Breast epithelium (tissue), 4 donors: ENCODE measurements at regions not wholly inside any gene's neighbourhood (a gene's known extent, or its start where the extent isn't known, plus 50 kb on each side); places are given as distances from the start of the nearest gene placed in this dataset.

Experiments used
- DNase-seq, 2 donors: peaks; one replicate each; pipeline ENCODE4 v3.0.0-alpha.2; 2019; ENCODE audit warnings: low spot score in 2 of 2
- H3K27ac ChIP-seq, 2 donors: fragments of 200-600 bp; sonication (generic) in 1 of 2; one replicate each; pipeline ENCODE4 v1.5.1; 2016 to 2019; ENCODE audit warnings: mild to moderate bottlenecking in 1 of 2
- H3K27me3 ChIP-seq, 2 donors: fragments of 200-600 bp; sonication (generic) in 1 of 2; one replicate each; pipeline versions ENCODE4 v1.5.1 to v1.6.0; 2017 to 2019; ENCODE audit warnings: control low read depth in 1 of 2, mild to moderate bottlenecking in 1 of 2
- H3K36me3 ChIP-seq: fragments of 200-600 bp; one replicate; pipeline ENCODE4 v1.5.1; 2019
- H3K4me1 ChIP-seq, 2 donors: fragments of 200-600 bp; sonication (generic); one replicate each; pipeline ENCODE4 v1.5.1; 2016 to 2019; ENCODE audit warnings: control low read depth in 1 of 2
- H3K4me3 ChIP-seq, 3 donors: fragments of 200-600 bp; sonication (generic); 1 replicate in 2 of 3; 2 replicates in 1 of 3; pipeline ENCODE4 v1.5.1; 2016 to 2019; ENCODE audit warnings: mild to moderate bottlenecking in 3 of 3, moderate library complexity in 2 of 3
- H3K9me3 ChIP-seq, 2 donors: fragments of 200-600 bp; sonication (generic) in 1 of 2; one replicate each; pipeline ENCODE4 v1.5.1; 2016 to 2019; ENCODE audit warnings: control low read depth in 1 of 2
- POLR2A ChIP-seq: fragments of 450-650 bp; IDR thresholded peaks from one replicate; pipeline ENCODE4 v1.6.1; 2016; ENCODE audit warnings: antibody characterized with exemption, mild to moderate bottlenecking, moderate library complexity
- POLR2AphosphoS5 ChIP-seq, 3 donors: sonication (generic); formaldehyde crosslinking; IDR thresholded peaks; one replicate each; pipeline ENCODE4 v1.6.1; 2017; ENCODE audit warnings: antibody characterized with exemption in 3 of 3
- intact Hi-C: fragments of 100-400 bp; cut with DNase I; formaldehyde crosslinking; loops from one replicate; pipeline ENCODE4 v1.15.1; 2023; ENCODE audit warnings: low total_unique reads
- TF ChIP-seq, protein P1 (sequence below), 3 donors: fragments of 450-650 bp; IDR thresholded peaks; one replicate each; pipeline ENCODE4 v1.5.1; 2016 to 2017; ENCODE audit warnings: antibody characterized with exemption in 3 of 3, mild to moderate bottlenecking in 3 of 3, moderate library complexity in 3 of 3

DNA sequence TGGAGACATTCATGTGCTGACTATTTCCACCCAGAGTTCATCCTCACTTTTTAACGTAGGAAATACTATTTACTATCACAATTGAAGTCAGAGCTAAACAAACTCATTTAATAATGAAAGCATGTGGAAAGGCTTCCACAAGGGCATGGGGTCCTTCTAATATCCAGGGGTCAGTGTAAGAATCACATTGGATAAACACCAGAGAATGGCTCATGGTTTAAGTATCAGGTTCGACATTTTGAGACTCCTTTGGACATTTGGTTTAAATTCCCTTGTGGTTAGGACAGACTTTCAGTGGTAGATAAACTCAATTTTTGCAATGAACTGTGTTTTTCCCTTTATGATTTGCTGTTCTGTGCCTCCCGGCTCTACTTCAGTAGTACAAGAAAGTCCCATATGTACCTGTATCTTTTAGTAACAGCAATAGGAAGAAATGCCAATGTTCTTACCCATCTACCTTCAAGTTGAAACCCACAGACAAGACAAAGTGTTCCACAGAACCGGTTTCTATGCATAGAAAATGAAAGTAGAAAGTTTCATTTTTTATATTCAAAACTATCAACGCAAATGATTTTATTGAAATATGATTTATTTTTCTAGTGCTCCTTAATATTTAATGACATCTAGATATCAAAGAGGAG is 589.0 kb upstream of the FAM241A start:
- DNase-seq = no peak
- Histone ChIP-seq H3K4me3 (no peak overlapping the region), H3K36me3 (no peaks in the 10 kb centered on the region), H3K27me3 (no peaks in the 10 kb centered on the region), H3K4me1 (no peaks in the 10 kb centered on the region), H3K9me3 (no peaks in the 10 kb centered on the region), H3K27ac (no peak overlapping the region)
- intact Hi-C loops = no loop called here
- TF ChIP-seq, protein P1, sequence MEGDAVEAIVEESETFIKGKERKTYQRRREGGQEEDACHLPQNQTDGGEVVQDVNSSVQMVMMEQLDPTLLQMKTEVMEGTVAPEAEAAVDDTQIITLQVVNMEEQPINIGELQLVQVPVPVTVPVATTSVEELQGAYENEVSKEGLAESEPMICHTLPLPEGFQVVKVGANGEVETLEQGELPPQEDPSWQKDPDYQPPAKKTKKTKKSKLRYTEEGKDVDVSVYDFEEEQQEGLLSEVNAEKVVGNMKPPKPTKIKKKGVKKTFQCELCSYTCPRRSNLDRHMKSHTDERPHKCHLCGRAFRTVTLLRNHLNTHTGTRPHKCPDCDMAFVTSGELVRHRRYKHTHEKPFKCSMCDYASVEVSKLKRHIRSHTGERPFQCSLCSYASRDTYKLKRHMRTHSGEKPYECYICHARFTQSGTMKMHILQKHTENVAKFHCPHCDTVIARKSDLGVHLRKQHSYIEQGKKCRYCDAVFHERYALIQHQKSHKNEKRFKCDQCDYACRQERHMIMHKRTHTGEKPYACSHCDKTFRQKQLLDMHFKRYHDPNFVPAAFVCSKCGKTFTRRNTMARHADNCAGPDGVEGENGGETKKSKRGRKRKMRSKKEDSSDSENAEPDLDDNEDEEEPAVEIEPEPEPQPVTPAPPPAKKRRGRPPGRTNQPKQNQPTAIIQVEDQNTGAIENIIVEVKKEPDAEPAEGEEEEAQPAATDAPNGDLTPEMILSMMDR (IDR thresholded peaks at IDR 0.05) = no peak
- TF ChIP-seq POLR2AphosphoS5 (IDR thresholded peaks at IDR 0.05) (no peak), POLR2A (no peak)

DNA sequence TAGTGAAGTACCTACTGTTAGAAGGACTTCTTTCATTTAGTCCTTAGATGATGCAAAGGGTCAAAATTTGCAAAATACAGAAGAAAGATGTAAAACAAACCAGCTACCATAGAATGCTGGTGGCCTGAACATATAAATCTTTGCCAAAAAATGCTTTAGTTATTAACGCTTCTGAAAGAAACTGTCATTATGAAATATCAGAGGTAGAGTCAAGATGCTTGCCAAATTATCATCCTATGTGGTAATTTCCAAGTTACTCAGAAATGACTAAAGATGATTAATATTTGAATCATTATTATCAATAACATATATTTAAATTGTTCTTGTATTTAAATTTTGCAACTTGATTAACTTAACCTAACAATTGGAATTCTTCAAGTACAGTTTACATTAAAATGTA is 588.4 kb upstream of the FAM241A start:
- no peaks in the 10 kb centered on the region for H3K36me3 ChIP-seq
- intact Hi-C loops = no loop called here
- TF ChIP-seq POLR2AphosphoS5 (IDR thresholded peaks at IDR 0.05) (no peak), POLR2A (no peak)
- TF ChIP-seq, protein P1 (IDR thresholded peaks at IDR 0.05) = no peak
- H3K4me3 ChIP-seq = no peak overlapping the region
- no peak for DNase-seq
- H3K4me1 ChIP-seq = no peaks in the 10 kb centered on the region
- no peaks in the 10 kb centered on the region for H3K27me3 ChIP-seq
- H3K9me3 ChIP-seq = no peaks in the 10 kb centered on the region
- no peak overlapping the region for H3K27ac ChIP-seq

DNA sequence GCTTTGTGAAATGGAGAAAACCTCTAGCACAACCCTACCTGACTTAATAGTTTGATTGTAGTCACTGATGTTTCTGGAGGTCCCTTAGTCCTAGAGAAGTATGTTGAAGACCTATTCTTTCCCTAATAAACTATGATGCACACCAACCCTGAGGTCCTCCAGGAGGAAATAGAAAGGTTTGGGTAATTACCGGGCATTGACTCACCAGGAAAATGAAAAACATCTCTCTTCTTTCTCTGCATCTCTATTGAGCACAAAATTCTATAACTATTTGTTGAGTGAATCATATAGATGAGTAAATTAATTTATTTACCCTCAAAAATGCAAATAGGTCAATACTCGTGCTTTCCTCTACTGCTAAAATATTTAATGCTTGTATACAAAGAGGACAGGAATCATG is 582.4 kb upstream of the FAM241A start:
- DNase-seq = no peak
- H3K4me3 ChIP-seq = no peak overlapping the region
- intact Hi-C loops = no loop called here
- TF ChIP-seq POLR2AphosphoS5 (IDR thresholded peaks at IDR 0.05) = no peak
- no peak for TF ChIP-seq POLR2A
- TF ChIP-seq, protein P1 (IDR thresholded peaks at IDR 0.05) = no peak
- no peaks in the 10 kb centered on the region for H3K4me1 ChIP-seq
- H3K9me3 ChIP-seq = peaks cover 0 to 4% of the 10 kb centered on the region in 2 donors
- no peaks in the 10 kb centered on the region for H3K27me3 ChIP-seq
- no peak overlapping the region for H3K27ac ChIP-seq
- H3K36me3 ChIP-seq = no peaks in the 10 kb centered on the region

DNA sequence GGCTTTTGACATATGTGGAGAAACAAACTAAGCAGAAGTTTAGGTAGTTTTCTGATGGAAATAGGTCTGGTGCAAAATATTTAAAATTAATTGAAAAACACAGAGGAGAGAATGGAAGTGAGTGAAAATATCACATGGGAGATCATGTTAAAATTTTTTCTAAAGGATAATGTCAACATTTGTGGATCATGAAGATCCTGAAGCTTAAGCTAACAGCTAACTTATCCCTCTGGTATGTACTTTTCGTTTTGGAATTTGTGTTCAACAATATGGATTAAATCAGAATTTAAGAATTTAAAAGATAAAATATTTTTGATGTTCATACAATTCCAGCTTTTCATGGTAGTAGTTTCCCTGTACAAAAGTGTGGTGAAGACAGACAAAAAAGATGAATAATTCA is 572.8 kb upstream of the FAM241A start:
- DNase-seq = no peak
- Histone ChIP-seq H3K4me1 (no peaks in the 10 kb centered on the region), H3K27me3 (no peaks in the 10 kb centered on the region), H3K4me3 (no peak overlapping the region), H3K36me3 (no peaks in the 10 kb centered on the region), H3K27ac (no peak overlapping the region), H3K9me3 (no peaks in the 10 kb centered on the region)
- intact Hi-C loops = no loop called here
- TF ChIP-seq POLR2A (no peak), POLR2AphosphoS5 (IDR thresholded peaks at IDR 0.05) (no peak)
- TF ChIP-seq, protein P1 (IDR thresholded peaks at IDR 0.05) = no peak

DNA sequence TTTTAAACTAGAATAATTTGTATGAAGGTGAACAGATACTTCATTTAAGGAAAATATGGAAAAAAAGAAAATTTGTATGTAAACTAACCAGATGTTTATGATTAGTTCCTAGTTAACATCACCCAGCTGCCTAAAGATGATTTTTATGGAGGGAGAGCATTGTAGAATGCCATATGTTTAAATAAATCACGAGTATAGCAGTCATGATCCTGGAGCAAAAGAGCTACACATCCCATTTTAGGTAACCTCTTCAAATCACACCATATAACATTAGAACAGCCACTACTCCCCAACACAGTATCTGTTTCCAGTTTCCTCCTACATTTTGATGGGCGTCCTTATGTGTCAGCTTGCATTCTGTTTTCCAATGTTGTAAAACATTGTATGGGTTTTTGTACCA is 571.9 kb upstream of the FAM241A start:
- H3K4me1 ChIP-seq = no peaks in the 10 kb centered on the region
- no peaks in the 10 kb centered on the region for H3K9me3 ChIP-seq
- DNase-seq = no peak
- H3K4me3 ChIP-seq = no peak overlapping the region
- intact Hi-C loops = no loop called here
- H3K36me3 ChIP-seq = no peaks in the 10 kb centered on the region
- no peaks in the 10 kb centered on the region for H3K27me3 ChIP-seq
- no peak overlapping the region for H3K27ac ChIP-seq
- TF ChIP-seq POLR2A = no peak
- TF ChIP-seq POLR2AphosphoS5 (IDR thresholded peaks at IDR 0.05) = no peak
- TF ChIP-seq, protein P1 (IDR thresholded peaks at IDR 0.05) = no peak
